ENCODE measurements at regions not wholly inside any gene's neighbourhood (a gene's known extent, or its start where the extent isn't known, plus 50 kb on each side); places are given as distances from the start of the nearest gene placed in this dataset.

GRCh38 chr20:11344939-11345338, 572.8 kb upstream of the BTBD3 start:
- H3K4me3 ChIP-seq (ENCODE audit: low read depth, low read length), result no peak overlapping the region
- DNase-seq (ENCODE audit: low read depth), result no peak
- no peak for TF ChIP-seq CTCF (conservative IDR thresholded peaks at IDR 0.05; ENCODE audit: low read depth, low read length)

DNA sequence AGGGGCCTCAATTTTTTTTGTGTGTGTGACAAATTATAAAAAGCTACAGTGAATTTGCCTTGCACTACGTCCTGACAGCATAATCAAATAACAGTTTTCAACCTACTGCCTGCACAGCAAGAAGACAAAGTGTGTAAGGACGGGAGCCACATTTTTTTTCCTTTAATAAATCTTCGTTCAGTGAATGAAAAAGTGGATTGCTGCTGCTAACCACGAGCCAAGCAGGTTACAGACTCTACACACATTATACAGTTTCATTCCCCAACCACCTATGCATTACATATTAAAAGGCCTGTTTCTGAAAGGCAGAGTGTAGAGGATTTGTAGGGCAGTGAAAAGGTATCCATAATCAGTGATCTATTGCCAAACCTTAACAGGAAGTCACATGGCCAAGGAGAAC, 570.0 kb upstream of the BTBD3 start:
- DNase-seq (ENCODE audit: low read depth), result no peak
- no peak for TF ChIP-seq CTCF (conservative IDR thresholded peaks at IDR 0.05; ENCODE audit: low read depth, low read length)
- H3K4me3 ChIP-seq (ENCODE audit: low read depth, low read length), result no peak overlapping the region

- DNase-seq (ENCODE audit: low read depth), result peak; percentile 55
- peak; percentile 18 for TF ChIP-seq CTCF (conservative IDR thresholded peaks at IDR 0.05; ENCODE audit: low read depth, low read length)
Measured at GRCh38 chr20:11350126-11351005, 567.3 kb upstream of the BTBD3 start.

DNA sequence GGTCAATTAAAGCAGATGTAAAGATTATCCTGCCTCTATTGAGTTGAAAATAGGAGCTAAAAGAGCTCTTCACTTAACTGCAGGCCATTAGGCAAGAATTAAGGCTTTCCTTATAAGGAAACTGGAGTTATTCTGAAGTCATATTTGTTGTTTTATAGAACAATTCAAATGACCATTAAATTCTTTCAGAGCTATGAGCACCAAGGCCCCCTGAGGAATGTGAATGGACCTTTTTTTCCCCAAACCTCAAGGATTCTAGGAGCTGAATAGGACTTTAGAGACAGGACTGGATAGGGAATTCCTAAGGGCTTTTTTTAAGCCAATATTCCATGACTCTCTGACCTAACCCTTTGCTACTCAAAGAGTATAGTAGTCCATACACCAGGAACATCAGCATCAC, 565.7 kb upstream of the BTBD3 start:
- no peak for TF ChIP-seq CTCF (conservative IDR thresholded peaks at IDR 0.05; ENCODE audit: low read depth, low read length)
- no peak for DNase-seq (ENCODE audit: low read depth)
- no peak overlapping the region for H3K4me3 ChIP-seq (ENCODE audit: low read depth, low read length)

More at GRCh38 chr20:11350126-11351005, 567.3 kb upstream of the BTBD3 start:
- no peak overlapping the region for H3K4me3 ChIP-seq (ENCODE audit: low read depth, low read length)

DNA sequence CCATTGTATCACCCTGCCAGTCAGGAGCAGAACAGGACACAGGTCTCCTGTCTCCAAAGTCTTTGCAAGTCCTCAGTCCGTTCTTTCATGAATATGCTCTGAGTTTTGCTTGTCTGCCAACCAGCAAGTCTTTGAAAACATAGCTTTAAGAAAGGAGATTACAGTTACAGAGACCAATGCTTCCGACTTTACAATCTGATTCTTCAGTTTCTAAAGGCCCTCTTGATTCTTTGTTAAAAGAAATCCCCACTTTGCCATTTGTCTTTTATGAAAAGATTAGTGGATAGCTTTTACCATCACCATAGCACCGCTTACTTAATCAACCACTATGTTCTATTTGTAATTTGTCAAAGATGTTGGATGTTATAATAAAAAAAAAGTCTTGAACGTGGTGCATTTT, 562.8 kb upstream of the BTBD3 start:
- H3K4me3 ChIP-seq (ENCODE audit: low read depth, low read length), result no peak overlapping the region
- no peak for TF ChIP-seq CTCF (conservative IDR thresholded peaks at IDR 0.05; ENCODE audit: low read depth, low read length)
- DNase-seq (ENCODE audit: low read depth), result no peak

GRCh38 chr20:11355345-11355744, 562.3 kb upstream of the BTBD3 start:
- no peak for TF ChIP-seq CTCF (conservative IDR thresholded peaks at IDR 0.05; ENCODE audit: low read depth, low read length)
- no peak for DNase-seq (ENCODE audit: low read depth)
- no peak overlapping the region for H3K4me3 ChIP-seq (ENCODE audit: low read depth, low read length)

- DNase-seq (ENCODE audit: low read depth), result no peak
- TF ChIP-seq CTCF (conservative IDR thresholded peaks at IDR 0.05; ENCODE audit: low read depth, low read length), result no peak
- H3K4me3 ChIP-seq (ENCODE audit: low read depth, low read length), result no peak overlapping the region
Measured at GRCh38 chr20:11356061-11356460, 561.6 kb upstream of the BTBD3 start.
